Heart left ventricle (tissue), 13 donors: ENCODE measurements at regions not wholly inside any gene's neighbourhood (a gene's known extent, or its start where the extent isn't known, plus 50 kb on each side); places are given as distances from the start of the nearest gene placed in this dataset.

ENCODE experiments used
- CTCF ChIP-seq, 12 donors: fragments of 200-600 bp; sonication (generic) in 4 of 12; IDR thresholded peaks; one replicate each; pipeline versions ENCODE4 v1.5.0 to v1.8.0; 2018 to 2022; ENCODE audit warnings: antibody characterized with exemption in 12 of 12, mild to moderate bottlenecking in 5 of 12
- POLR2A ChIP-seq, 2 donors: fragments of 450-650 bp; IDR thresholded peaks; one replicate each; pipeline ENCODE4 v1.6.1; 2017; ENCODE audit warnings: antibody characterized with exemption in 2 of 2, mild to moderate bottlenecking in 2 of 2, moderate library complexity in 2 of 2
- donor health status: ischemic (EF 13 %, LVEDD 7.1; RV severe dilation, severe dysfunction).
- donor health status: DM: no; HTN: yes; CAD: no.
- donor health status: DM: no; HTN: no; CAD: no.
- donor health status: ischemic (EF 25% LVEDD 6.9; RV normal size, moderate dysfunction).
- donor health status: ischemic (EF 25% LVEDD 5.7; RV mildly dilated, moderate dysfunction).
- donor health status: ischemic (EF 35%, LVEDD 5.7; RV mildly dilated, moderate dysfunction).
- donor health status: nonischemic (EF 11% LVEDD 7.7; RV severe dilation, severe dysfunction).
- donor health status: DM: yes; HTN: yes; CAD: no.
- donor health status: PGD.
- donor health status: ischemic (EF 29% LVEDD 5.4; RV normal size, mild dysfunction).
- donor health status: nonischemic (EF 23%, LVEDD 6.1; RV moderate dilation, normal function).

GRCh38 chr10:88097092-88097516 lies 233.7 kb downstream of the PTEN start:
- TF ChIP-seq CTCF (IDR thresholded peaks at IDR 0.05) (no peak), POLR2A (IDR thresholded peaks at IDR 0.05) (no peak)
